Uterus (tissue), 3 donors: ENCODE measurements at regions not wholly inside any gene's neighbourhood (a gene's known extent, or its start where the extent isn't known, plus 50 kb on each side); places are given as distances from the start of the nearest gene placed in this dataset.

ENCODE experiments used
- DNase-seq, 2 donors: peaks; one replicate each; pipeline ENCODE4 v3.0.0-alpha.2; 2019 to 2020
- H3K27ac ChIP-seq, 2 donors: fragments of 200-600 bp; sonication (generic); 1 replicate in 1 of 2; 2 replicates in 1 of 2; pipeline ENCODE4 v1.5.1; 2016 to 2018
- H3K27me3 ChIP-seq, 2 donors: fragments of 200-600 bp; sonication (generic); one replicate each; pipeline ENCODE4 v1.5.1; 2018 to 2019; ENCODE audit warnings: control low read depth in 1 of 2
- H3K36me3 ChIP-seq, 2 donors: fragments of 200-600 bp; sonication (generic); one replicate each; pipeline ENCODE4 v1.5.1; 2019; ENCODE audit warnings: control low read depth in 1 of 2
- H3K4me1 ChIP-seq, 2 donors: fragments of 200-600 bp; sonication (generic); one replicate each; pipeline ENCODE4 v1.5.1; 2018 to 2019; ENCODE audit warnings: control low read depth in 1 of 2
- H3K4me3 ChIP-seq, 2 donors: fragments of 200-600 bp; sonication (generic); 1 replicate in 1 of 2; 2 replicates in 1 of 2; pipeline ENCODE4 v1.5.1; 2018 to 2019; ENCODE audit warnings: mild to moderate bottlenecking in 1 of 2
- H3K9me3 ChIP-seq, 2 donors: fragments of 200-600 bp; sonication (generic); one replicate each; pipeline ENCODE4 v1.5.1; 2019; ENCODE audit warnings: control low read depth in 1 of 2
- POLR2A ChIP-seq, 2 donors: fragments of 450-650 bp; IDR thresholded peaks; one replicate each; pipeline ENCODE4 v1.6.1; 2016; ENCODE audit warnings: antibody characterized with exemption in 2 of 2, mild to moderate bottlenecking in 1 of 2, moderate library complexity in 1 of 2
- intact Hi-C: fragments of 100-400 bp; cut with DNase I; formaldehyde crosslinking; loops from one replicate; pipeline ENCODE4 v1.15.1; 2023; ENCODE audit warnings: low total_unique reads
- TF ChIP-seq, protein P1 (sequence below), 4 experiments: fragments of 200-600 bp in 2 of 4; fragments of 450-650 bp in 2 of 4; sonication (generic) in 2 of 4; IDR thresholded peaks; one replicate each; pipeline ENCODE4 v1.5.1; 2016 to 2019; ENCODE audit warnings: antibody characterized with exemption in 4 of 4, mild to moderate bottlenecking in 2 of 4, moderate library complexity in 1 of 4
- donor health status: DM: yes; HTN: yes; CAD: no.

DNA sequence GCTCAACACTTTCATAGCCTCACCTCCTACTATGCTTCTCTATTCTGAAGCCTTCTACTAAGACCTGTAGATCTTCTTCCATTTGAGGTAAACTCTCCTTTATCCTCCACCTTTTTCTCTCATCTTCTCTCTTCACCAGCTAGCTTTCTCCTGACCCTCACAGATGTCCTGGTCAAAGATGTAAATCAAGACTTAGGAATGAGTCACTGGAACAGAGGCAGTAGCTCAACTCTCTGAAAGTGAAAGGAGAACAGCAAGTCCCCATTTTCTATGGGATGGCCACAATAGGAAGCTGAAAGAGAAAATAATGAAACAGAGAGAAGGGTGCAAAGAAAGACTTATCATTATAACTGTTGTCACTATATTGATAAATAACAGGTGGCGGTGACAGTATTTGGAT, 86.1 kb upstream of the DOCK9 start:
- Histone ChIP-seq H3K4me1 (peaks cover 0 to 3% of the 10 kb centered on the region in 2 donors), H3K27ac (peak overlapping the region in 1 of 2 donors; percentile 61), H3K4me3 (no peak overlapping the region), H3K36me3 (no peaks in the 10 kb centered on the region), H3K9me3 (no peaks in the 10 kb centered on the region), H3K27me3 (no peaks in the 10 kb centered on the region)
- TF ChIP-seq POLR2A (IDR thresholded peaks at IDR 0.05), result no peak
- TF ChIP-seq, protein P1, sequence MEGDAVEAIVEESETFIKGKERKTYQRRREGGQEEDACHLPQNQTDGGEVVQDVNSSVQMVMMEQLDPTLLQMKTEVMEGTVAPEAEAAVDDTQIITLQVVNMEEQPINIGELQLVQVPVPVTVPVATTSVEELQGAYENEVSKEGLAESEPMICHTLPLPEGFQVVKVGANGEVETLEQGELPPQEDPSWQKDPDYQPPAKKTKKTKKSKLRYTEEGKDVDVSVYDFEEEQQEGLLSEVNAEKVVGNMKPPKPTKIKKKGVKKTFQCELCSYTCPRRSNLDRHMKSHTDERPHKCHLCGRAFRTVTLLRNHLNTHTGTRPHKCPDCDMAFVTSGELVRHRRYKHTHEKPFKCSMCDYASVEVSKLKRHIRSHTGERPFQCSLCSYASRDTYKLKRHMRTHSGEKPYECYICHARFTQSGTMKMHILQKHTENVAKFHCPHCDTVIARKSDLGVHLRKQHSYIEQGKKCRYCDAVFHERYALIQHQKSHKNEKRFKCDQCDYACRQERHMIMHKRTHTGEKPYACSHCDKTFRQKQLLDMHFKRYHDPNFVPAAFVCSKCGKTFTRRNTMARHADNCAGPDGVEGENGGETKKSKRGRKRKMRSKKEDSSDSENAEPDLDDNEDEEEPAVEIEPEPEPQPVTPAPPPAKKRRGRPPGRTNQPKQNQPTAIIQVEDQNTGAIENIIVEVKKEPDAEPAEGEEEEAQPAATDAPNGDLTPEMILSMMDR (IDR thresholded peaks at IDR 0.05), result no peak
- intact Hi-C loops, result no loop called here
- DNase-seq, result no peak

DNA sequence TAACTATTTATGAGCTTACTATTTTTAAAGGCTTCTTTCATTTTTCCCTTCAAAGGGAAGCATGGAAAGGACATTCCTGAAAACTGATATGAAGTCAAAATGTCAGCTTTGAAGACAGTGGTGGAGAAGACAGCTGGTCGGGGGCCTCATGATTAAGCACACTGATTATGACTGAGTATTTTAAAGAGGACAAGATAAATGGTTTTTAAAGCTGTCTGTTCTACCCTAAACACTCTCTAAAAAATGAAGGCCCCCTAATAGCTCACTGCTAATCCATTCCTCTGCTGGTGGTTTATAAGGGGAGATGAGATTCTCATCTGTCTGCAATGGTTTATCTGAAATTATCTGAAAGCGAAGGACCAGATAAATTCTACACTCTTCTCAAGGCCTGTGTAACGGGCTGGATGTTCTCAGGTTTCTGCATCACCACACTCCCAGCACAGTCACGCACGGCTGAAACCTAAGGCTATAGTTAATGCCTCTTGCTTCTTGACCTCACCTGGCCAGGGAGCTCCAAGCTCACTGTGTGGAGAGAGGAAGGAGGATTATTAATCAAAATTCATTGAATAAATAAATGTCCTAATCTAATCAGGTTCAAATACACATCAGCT, 86.9 kb upstream of the DOCK9 start:
- H3K36me3 ChIP-seq, result no peaks in the 10 kb centered on the region
- no peaks in the 10 kb centered on the region for H3K27me3 ChIP-seq
- no peaks in the 10 kb centered on the region for H3K9me3 ChIP-seq
- intact Hi-C loops, result no loop called here
- H3K4me1 ChIP-seq, result peaks cover 0 to 3% of the 10 kb centered on the region in 2 donors
- TF ChIP-seq, protein P1 (IDR thresholded peaks at IDR 0.05), result no peak
- no peak for TF ChIP-seq POLR2A (IDR thresholded peaks at IDR 0.05)
- H3K4me3 ChIP-seq, result no peak overlapping the region
- peak overlapping the region in 1 of 2 donors; percentile 61 for H3K27ac ChIP-seq
- no peak for DNase-seq

DNA sequence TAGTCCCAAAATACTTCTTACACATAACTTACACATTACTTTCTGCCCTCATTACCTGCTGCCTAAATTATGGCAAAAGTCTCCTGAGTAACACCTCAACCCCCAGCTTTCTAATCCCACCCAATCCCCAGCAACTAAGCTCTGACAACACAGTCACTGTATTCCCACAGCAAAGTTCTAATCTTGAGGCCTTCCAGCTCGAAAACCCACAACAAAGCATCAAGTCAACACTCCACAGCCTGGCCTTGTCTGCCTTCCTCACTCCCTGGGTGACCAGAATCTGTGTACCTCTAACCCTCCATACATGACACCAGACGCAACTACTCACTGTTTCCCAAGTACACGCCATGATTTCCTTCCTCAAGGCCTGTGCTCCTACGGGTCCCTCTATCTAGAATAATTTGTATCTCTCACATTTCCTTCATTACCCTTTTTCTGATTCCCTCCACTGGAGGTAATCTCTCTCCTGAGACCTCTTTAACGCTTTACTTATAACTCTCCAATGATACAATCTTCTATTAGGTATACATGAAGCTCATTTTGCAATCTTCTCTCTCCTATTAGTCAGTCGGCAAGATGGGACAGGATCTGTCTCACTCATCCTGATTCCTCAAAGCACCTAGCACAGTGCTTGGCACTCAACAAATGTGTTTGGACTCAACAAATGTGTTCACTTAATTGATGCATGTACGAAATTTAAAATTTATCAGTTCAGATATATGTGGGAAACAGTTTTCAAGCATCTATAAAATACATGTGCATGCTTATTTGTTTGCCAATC, 87.6 kb upstream of the DOCK9 start:
- intact Hi-C loops, result no loop called here

DNA sequence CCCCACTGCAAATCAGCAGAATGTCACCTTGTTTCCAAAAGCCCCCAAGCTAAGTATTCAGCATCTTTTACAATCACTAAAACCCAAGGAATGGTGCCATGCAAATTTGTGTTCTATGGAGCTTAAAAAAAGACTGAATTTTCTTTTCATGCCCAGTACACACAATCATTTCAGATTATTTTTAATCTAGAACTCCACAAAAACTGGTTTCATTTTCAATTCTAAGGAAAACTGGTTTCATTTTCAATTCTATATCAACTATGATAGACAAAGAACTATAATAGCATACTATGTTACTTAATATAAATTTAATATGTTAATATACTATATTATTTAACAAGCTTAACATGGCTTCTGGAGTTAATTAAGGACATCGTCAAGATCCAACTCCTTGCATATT, 88.4 kb upstream of the DOCK9 start:
- Histone ChIP-seq H3K36me3 (no peaks in the 10 kb centered on the region), H3K27ac (peak overlapping the region in 1 of 2 donors; percentile 39), H3K9me3 (no peaks in the 10 kb centered on the region), H3K4me1 (peaks cover 0 to 3% of the 10 kb centered on the region in 2 donors), H3K27me3 (no peaks in the 10 kb centered on the region), H3K4me3 (no peak overlapping the region)
- no peak for TF ChIP-seq POLR2A (IDR thresholded peaks at IDR 0.05)
- TF ChIP-seq, protein P1 (IDR thresholded peaks at IDR 0.05), result no peak
- intact Hi-C loops, result no loop called here
- DNase-seq, result no peak

More for the DNA sequence above, 87.6 kb upstream of the DOCK9 start:
- no peaks in the 10 kb centered on the region for H3K36me3 ChIP-seq
- TF ChIP-seq POLR2A (IDR thresholded peaks at IDR 0.05), result no peak
- TF ChIP-seq, protein P1 (IDR thresholded peaks at IDR 0.05), result no peak
- H3K27ac ChIP-seq, result no peak overlapping the region
- no peak overlapping the region for H3K4me3 ChIP-seq
- peaks cover 0 to 3% of the 10 kb centered on the region in 2 donors for H3K4me1 ChIP-seq
- no peaks in the 10 kb centered on the region for H3K9me3 ChIP-seq
- DNase-seq, result no peak
- H3K27me3 ChIP-seq, result no peaks in the 10 kb centered on the region
